Small intestine (tissue), 7 donors: ENCODE measurements at regions not wholly inside any gene's neighbourhood (a gene's known extent, or its start where the extent isn't known, plus 50 kb on each side); places are given as distances from the start of the nearest gene placed in this dataset.

ENCODE experiments used
- DNase-seq, 2 donors: peaks; one replicate each; pipeline versions ENCODE4 v3.0.0 to v3.0.0-alpha.2; 2013
- FAIRE-seq: peaks from 2 replicates; lab custom pipeline; 2012; peaks lifted over from hg19 to GRCh38; lab: Jason Lieb, UNC
- H3K27ac ChIP-seq, 3 donors: one replicate each; pipeline ENCODE4 v1.5.1; 2013; ENCODE audit warnings: low read length in 2 of 3, mild to moderate bottlenecking in 2 of 3, control low read depth in 1 of 3, inconsistent platforms in 1 of 3, low read depth in 1 of 3, moderate library complexity in 1 of 3
- H3K27me3 ChIP-seq, 3 donors: one replicate each; pipeline ENCODE4 v1.6.1; 2013; ENCODE audit warnings: low read length in 3 of 3, inconsistent platforms in 1 of 3; ENCODE audit not compliant: control insufficient read depth in 3 of 3, insufficient read depth in 3 of 3
- H3K36me3 ChIP-seq, 3 donors: one replicate each; pipeline ENCODE4 v1.6.1; 2013; ENCODE audit warnings: low read length in 3 of 3, inconsistent platforms in 1 of 3, low read depth in 1 of 3, mild to moderate bottlenecking in 1 of 3, moderate library complexity in 1 of 3; ENCODE audit not compliant: control insufficient read depth in 3 of 3, insufficient read depth in 2 of 3
- H3K4me1 ChIP-seq, 3 donors: one replicate each; pipeline ENCODE4 v1.6.1; 2013; ENCODE audit warnings: low read length in 2 of 3, inconsistent platforms in 1 of 3, low read depth in 1 of 3, mild to moderate bottlenecking in 1 of 3, moderate library complexity in 1 of 3; ENCODE audit not compliant: control insufficient read depth in 3 of 3, insufficient read depth in 2 of 3
- H3K4me3 ChIP-seq, 3 donors: one replicate each; pipeline ENCODE4 v1.5.1; 2013; ENCODE audit warnings: low read length in 3 of 3, control low read depth in 1 of 3, inconsistent platforms in 1 of 3, low read depth in 1 of 3, mild to moderate bottlenecking in 1 of 3, moderate library complexity in 1 of 3
- H3K9me3 ChIP-seq, 2 donors: one replicate each; pipeline ENCODE4 v1.6.1; 2013; ENCODE audit warnings: low read depth in 1 of 2, low read length in 1 of 2; ENCODE audit not compliant: control insufficient read depth in 2 of 2, insufficient read depth in 1 of 2
- WGBS, 3 donors: extraction: QIAGEN DNeasy Blood & Tissue Kit; methylation state at CpG; one replicate each; pipeline ENCODE4 v1.1.7; 2013; 5-methylcytosine and 5-hydroxymethylcytosine counted together
- donor health status: healthy with polysubstance abuse.
- donor health status: control.
- donor health status: control.
- donor health status: Bipolar disorder and iron deficiency.
- donor health status: healthy.

- no peaks in the 10 kb centered on the region for H3K9me3 ChIP-seq
- FAIRE-seq (no peak), DNase-seq (no peak)
- no peaks in the 10 kb centered on the region for H3K4me1 ChIP-seq
- no peaks in the 10 kb centered on the region for H3K36me3 ChIP-seq
- 72 to 89% (median 75%) methylated on average over 2 of the region's 2 CpGs for WGBS, 3 donors
- no peak overlapping the region for H3K27ac ChIP-seq
- H3K4me3 ChIP-seq, result no peak overlapping the region
- peaks cover 0 to 8% (median 0%) of the 10 kb centered on the region in 3 donors for H3K27me3 ChIP-seq
Observed at GRCh38 chr7:106957766-106958165, 86.7 kb upstream of the PRKAR2B start.

- Histone ChIP-seq H3K27ac (no peak overlapping the region), H3K4me1 (no peaks in the 10 kb centered on the region), H3K9me3 (no peaks in the 10 kb centered on the region), H3K27me3 (peaks cover 0 to 5% (median 0%) of the 10 kb centered on the region in 3 donors), H3K36me3 (no peaks in the 10 kb centered on the region), H3K4me3 (no peak overlapping the region)
- no peak for DNase-seq
- no peak for FAIRE-seq
- WGBS, 3 donors, result 35 to 55% (median 50%) methylated on average over 2 of the region's 2 CpGs
Observed at GRCh38 chr7:106959753-106960152, 84.8 kb upstream of the PRKAR2B start.

GRCh38 chr7:106962751-106963150 lies 81.8 kb upstream of the PRKAR2B start:
- H3K9me3 ChIP-seq, result no peaks in the 10 kb centered on the region
- DNase-seq (no peak), FAIRE-seq (no peak)
- no peaks in the 10 kb centered on the region for H3K36me3 ChIP-seq
- H3K27me3 ChIP-seq, result peaks cover 0 to 5% (median 0%) of the 10 kb centered on the region in 3 donors
- H3K4me1 ChIP-seq, result no peaks in the 10 kb centered on the region
- no peak overlapping the region for H3K27ac ChIP-seq
- H3K4me3 ChIP-seq, result no peak overlapping the region
- WGBS, 3 donors, result 85 to 91% (median 91%) methylated on average over 2 of the region's 2 CpGs

- DNase-seq (no peak), FAIRE-seq (no peak)
- H3K4me3 ChIP-seq, result no peak overlapping the region
- peak overlapping the region in 2 of 3 donors; percentile 7 to 48 for H3K27ac ChIP-seq
- 34 to 41% (median 40%) methylated on average over 3 of the region's 3 CpGs for WGBS, 3 donors
- no peaks in the 10 kb centered on the region for H3K36me3 ChIP-seq
- H3K9me3 ChIP-seq, result no peaks in the 10 kb centered on the region
- peaks cover 0 to 5% (median 0%) of the 10 kb centered on the region in 3 donors for H3K27me3 ChIP-seq
- H3K4me1 ChIP-seq, result no peaks in the 10 kb centered on the region
Observed at GRCh38 chr7:106964466-106964865, 80.0 kb upstream of the PRKAR2B start.

GRCh38 chr7:106965108-106965507 lies 79.4 kb upstream of the PRKAR2B start:
- Histone ChIP-seq H3K27ac (no peak overlapping the region), H3K4me1 (no peaks in the 10 kb centered on the region), H3K36me3 (no peaks in the 10 kb centered on the region), H3K27me3 (no peaks in the 10 kb centered on the region), H3K4me3 (no peak overlapping the region), H3K9me3 (no peaks in the 10 kb centered on the region)
- WGBS, 3 donors, result 52 to 66% (median 59%) methylated on average over 1 of the region's 1 CpG
- DNase-seq (no peak), FAIRE-seq (no peak)

- WGBS, 3 donors, result 56 to 79% (median 71%) methylated on average over 2 of the region's 2 CpGs
- DNase-seq (no peak), FAIRE-seq (no peak)
- Histone ChIP-seq H3K27ac (no peak overlapping the region), H3K27me3 (no peaks in the 10 kb centered on the region), H3K36me3 (no peaks in the 10 kb centered on the region), H3K4me1 (no peaks in the 10 kb centered on the region), H3K9me3 (no peaks in the 10 kb centered on the region), H3K4me3 (no peak overlapping the region)
Observed at GRCh38 chr7:106966121-106966520, 78.4 kb upstream of the PRKAR2B start.

GRCh38 chr7:106968160-106968559 lies 76.3 kb upstream of the PRKAR2B start:
- no peak overlapping the region for H3K4me3 ChIP-seq
- FAIRE-seq, result no peak

GRCh38 chr7:106978425-106979420 lies 65.8 kb upstream of the PRKAR2B start:
- DNase-seq (no peak), FAIRE-seq (no peak)
- Histone ChIP-seq H3K27ac (peak overlapping the region in 1 of 3 donors; percentile 34), H3K9me3 (no peaks in the 10 kb centered on the region), H3K27me3 (no peaks in the 10 kb centered on the region), H3K4me3 (no peak overlapping the region), H3K4me1 (no peaks in the 10 kb centered on the region), H3K36me3 (no peaks in the 10 kb centered on the region)
- 75 to 81% (median 75%) methylated on average over 10 of the region's 10 CpGs for WGBS, 3 donors

More at GRCh38 chr7:106968160-106968559, 76.3 kb upstream of the PRKAR2B start:
- no peak for DNase-seq
- Histone ChIP-seq H3K36me3 (no peaks in the 10 kb centered on the region), H3K27me3 (no peaks in the 10 kb centered on the region), H3K9me3 (no peaks in the 10 kb centered on the region), H3K4me1 (no peaks in the 10 kb centered on the region), H3K27ac (no peak overlapping the region)
- WGBS, 3 donors, result 70 to 85% (median 84%) methylated on average over 5 of the region's 5 CpGs
